H4 (cell line): ENCODE measurements at regions not wholly inside any gene's neighbourhood (a gene's known extent, or its start where the extent isn't known, plus 50 kb on each side); places are given as distances from the start of the nearest gene placed in this dataset.

Experiments
- DNase-seq: peaks from one replicate; pipeline ENCODE4 v3.0.0-alpha.2; 2015; ENCODE audit warnings: low spot score

GRCh38 chr4:101593666-101594065 lies 196.9 kb upstream of the BANK1 start:
- DNase-seq: no peak

- DNase-seq: no peak
Measured at GRCh38 chr4:101584306-101584705, 206.2 kb upstream of the BANK1 start.

GRCh38 chr4:101563126-101563525 lies 215.8 kb upstream of the PPP3CA start:
- DNase-seq: no peak

- no peak for DNase-seq
Measured at GRCh38 chr4:101556842-101557241, 209.5 kb upstream of the PPP3CA start.

GRCh38 chr4:101555341-101555880 lies 208.1 kb upstream of the PPP3CA start:
- DNase-seq: no peak

- DNase-seq: no peak
Measured at GRCh38 chr4:101540336-101540735, 193.0 kb upstream of the PPP3CA start.

GRCh38 chr4:101528526-101528925 lies 181.2 kb upstream of the PPP3CA start:
- DNase-seq: no peak

- no peak for DNase-seq
Measured at GRCh38 chr4:101527188-101527587, 179.9 kb upstream of the PPP3CA start.

- no peak for DNase-seq
Measured at GRCh38 chr4:101515566-101515965, 168.2 kb upstream of the PPP3CA start.

GRCh38 chr4:101515099-101515498 lies 167.8 kb upstream of the PPP3CA start:
- DNase-seq: no peak

GRCh38 chr4:101512416-101512815 lies 165.1 kb upstream of the PPP3CA start:
- DNase-seq: no peak

GRCh38 chr4:101501421-101501820 lies 154.1 kb upstream of the PPP3CA start:
- DNase-seq: no peak

GRCh38 chr4:101500742-101501141 lies 153.4 kb upstream of the PPP3CA start:
- DNase-seq: no peak

- no peak for DNase-seq
Measured at GRCh38 chr4:101475246-101475645, 127.9 kb upstream of the PPP3CA start.

- DNase-seq: no peak
Measured at GRCh38 chr4:101471201-101471600, 123.9 kb upstream of the PPP3CA start.

- no peak for DNase-seq
Measured at GRCh38 chr4:101464596-101464995, 117.3 kb upstream of the PPP3CA start.

GRCh38 chr4:101458914-101459313 lies 111.6 kb upstream of the PPP3CA start:
- peak; percentile 8 for DNase-seq

- DNase-seq: no peak
Measured at GRCh38 chr4:101458473-101458872, 111.1 kb upstream of the PPP3CA start.

GRCh38 chr4:101451086-101451485 lies 103.8 kb upstream of the PPP3CA start:
- DNase-seq: no peak

- no peak for DNase-seq
Measured at GRCh38 chr4:101441446-101441845, 94.1 kb upstream of the PPP3CA start.

GRCh38 chr4:101439926-101440325 lies 92.6 kb upstream of the PPP3CA start:
- DNase-seq: no peak

GRCh38 chr4:101421386-101421785 lies 74.1 kb upstream of the PPP3CA start:
- DNase-seq: no peak

GRCh38 chr4:101420661-101421060 lies 73.3 kb upstream of the PPP3CA start:
- DNase-seq: no peak

GRCh38 chr4:101419336-101420135 lies 72.2 kb upstream of the PPP3CA start:
- no peak for DNase-seq
